Smooth muscle cell (in vitro differentiated cells): ENCODE measurements at regions not wholly inside any gene's neighbourhood (a gene's known extent, or its start where the extent isn't known, plus 50 kb on each side); places are given as distances from the start of the nearest gene placed in this dataset.

Source experiments
- DNase-seq: peaks from one replicate; lab custom pipeline; 2025; ENCODE audit not compliant: unreplicated experiment; lab: John Stamatoyannopoulos, UW
- H2AFZ ChIP-seq: fragments of 200-600 bp; sonication (generic); 2 replicates; pipeline ENCODE4 v1.6.0; 2016; ENCODE audit warnings: antibody characterized with exemption, low read depth, mild to moderate bottlenecking
- H3F3A ChIP-seq: fragments of 200-600 bp; sonication (generic); 2 replicates; pipeline ENCODE4 v1.6.0; 2017; ENCODE audit warnings: antibody characterized with exemption, low read depth
- H3K27ac ChIP-seq: fragments of 200-600 bp; sonication (generic); 2 replicates; pipeline ENCODE4 v1.5.1; 2016; ENCODE audit warnings: low read depth, mild to moderate bottlenecking
- H3K27me3 ChIP-seq: fragments of 200-600 bp; sonication (generic); 2 replicates; pipeline ENCODE4 v1.6.1; 2016; ENCODE audit warnings: low read depth, mild to moderate bottlenecking
- H3K36me3 ChIP-seq: fragments of 200-600 bp; sonication (generic); 2 replicates; pipeline ENCODE4 v1.5.1; 2016; ENCODE audit warnings: low read depth
- H3K4me1 ChIP-seq: fragments of 200-600 bp; sonication (generic); 2 replicates; pipeline ENCODE4 v1.5.1; 2016; ENCODE audit warnings: low read depth
- H3K4me2 ChIP-seq: fragments of 200-600 bp; sonication (generic); 2 replicates; pipeline ENCODE4 v1.6.0; 2016; ENCODE audit warnings: mild to moderate bottlenecking
- H3K4me3 ChIP-seq: fragments of 200-600 bp; sonication (generic); 2 replicates; pipeline ENCODE4 v1.5.1; 2016; ENCODE audit warnings: mild to moderate bottlenecking
- H3K79me2 ChIP-seq: fragments of 200-600 bp; sonication (generic); 2 replicates; pipeline ENCODE4 v1.6.0; 2016; ENCODE audit warnings: low read depth, mild to moderate bottlenecking
- H3K9ac ChIP-seq: fragments of 200-600 bp; sonication (generic); 2 replicates; pipeline ENCODE4 v1.6.0; 2016; ENCODE audit warnings: low read depth
- H3K9me3 ChIP-seq: fragments of 200-600 bp; sonication (generic); replicated peaks from 2 replicates; pipeline ENCODE4 v1.5.1; 2016; ENCODE audit warnings: low read depth
- H4K20me1 ChIP-seq: fragments of 200-600 bp; sonication (generic); 2 replicates; pipeline ENCODE4 v1.6.0; 2016; ENCODE audit warnings: low read depth
- CTCF ChIP-seq: fragments of 200-600 bp; sonication (generic); IDR thresholded peaks from 2 replicates; pipeline ENCODE4 v1.5.1; 2017; ENCODE audit warnings: borderline replicate concordance, mild to moderate bottlenecking, antibody characterized with exemption; ENCODE audit not compliant: insufficient read depth, poor library complexity, severe bottlenecking
- WGBS: methylation state at CpG from one replicate; pipeline ENCODE4 v1.1.7; 2016; ENCODE audit warnings: low lambda C conversion rate; 5-methylcytosine and 5-hydroxymethylcytosine counted together

- H3K4me2 ChIP-seq, result no peak overlapping the region
- H3K4me3 ChIP-seq, result no peak overlapping the region
- no peaks in the 10 kb centered on the region for H3F3A ChIP-seq
- no peaks in the 10 kb centered on the region for H3K36me3 ChIP-seq
- no peaks in the 10 kb centered on the region for H4K20me1 ChIP-seq
- H3K9ac ChIP-seq, result no peak overlapping the region
- no peak overlapping the region for H3K27ac ChIP-seq
- H3K79me2 ChIP-seq, result no peaks in the 10 kb centered on the region
- H3K27me3 ChIP-seq, result no peaks in the 10 kb centered on the region
- no peak for DNase-seq
- H2AFZ ChIP-seq, result no peak overlapping the region
- no peaks in the 10 kb centered on the region for H3K4me1 ChIP-seq
- no peak for TF ChIP-seq CTCF
- H3K9me3 ChIP-seq, result no peaks in the 10 kb centered on the region
- 91% methylated on average over 3 of the region's 3 CpGs for WGBS
Observed at GRCh38 chr5:164950927-164951326, 1445.5 kb downstream of the MAT2B start.

- Histone ChIP-seq H3K4me3 (no peak overlapping the region), H3K9ac (no peak overlapping the region), H2AFZ (no peak overlapping the region), H3K4me1 (no peaks in the 10 kb centered on the region), H3K9me3 (no peaks in the 10 kb centered on the region), H3K36me3 (no peaks in the 10 kb centered on the region), H3K79me2 (no peaks in the 10 kb centered on the region), H4K20me1 (no peaks in the 10 kb centered on the region), H3K27ac (no peak overlapping the region), H3K27me3 (no peaks in the 10 kb centered on the region), H3F3A (no peaks in the 10 kb centered on the region), H3K4me2 (no peak overlapping the region)
- 90% methylated on average over 2 of the region's 2 CpGs for WGBS
- TF ChIP-seq CTCF, result no peak
- DNase-seq, result no peak
Observed at GRCh38 chr5:164951570-164951969, 1446.2 kb downstream of the MAT2B start.

- H3K4me3 ChIP-seq, result no peak overlapping the region
Observed at GRCh38 chr5:164958688-164959087, 1453.3 kb downstream of the MAT2B start.

More at GRCh38 chr5:164958688-164959087, 1453.3 kb downstream of the MAT2B start:
- H3K9ac ChIP-seq, result no peak overlapping the region
- no peak overlapping the region for H2AFZ ChIP-seq
- TF ChIP-seq CTCF, result peak; percentile 37
- no peaks in the 10 kb centered on the region for H3F3A ChIP-seq
- no peak overlapping the region for H3K4me2 ChIP-seq
- H4K20me1 ChIP-seq, result no peaks in the 10 kb centered on the region
- no peaks in the 10 kb centered on the region for H3K36me3 ChIP-seq
- H3K27me3 ChIP-seq, result no peaks in the 10 kb centered on the region
- no peak overlapping the region for H3K27ac ChIP-seq
- no peaks in the 10 kb centered on the region for H3K9me3 ChIP-seq
- WGBS, result 92% methylated on average over 5 of the region's 5 CpGs
- no peak for DNase-seq
- H3K4me1 ChIP-seq, result no peaks in the 10 kb centered on the region
- H3K79me2 ChIP-seq, result no peaks in the 10 kb centered on the region
